ENCODE measurements at regions not wholly inside any gene's neighbourhood (a gene's known extent, or its start where the extent isn't known, plus 50 kb on each side); places are given as distances from the start of the nearest gene placed in this dataset.

DNA sequence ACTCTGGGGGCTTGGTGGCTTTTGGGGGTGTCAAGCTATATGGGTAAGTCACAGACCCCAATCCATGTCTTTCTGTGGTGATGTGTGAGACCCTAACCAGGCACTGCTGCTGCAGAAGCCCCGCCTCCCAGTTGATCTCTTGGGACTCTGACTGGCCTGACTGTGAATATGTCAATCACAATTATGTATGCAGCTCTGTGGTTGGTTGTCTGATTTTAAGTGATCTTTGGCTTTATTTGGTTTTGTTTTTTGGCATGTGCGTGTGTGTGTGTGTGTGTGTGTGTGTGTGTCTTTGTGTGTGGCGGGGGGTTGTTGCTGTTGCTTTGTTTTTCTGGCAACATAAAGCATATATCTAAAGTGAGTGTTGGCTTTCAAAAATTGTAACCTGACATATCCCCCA lies 78.5 kb upstream of the GLS start:
- no peak for DNase-seq
- H3K36me3 ChIP-seq, result no peaks in the 10 kb centered on the region
- intact Hi-C loops (cut with DNase I), result no loop called here
- no peaks in the 10 kb centered on the region for H3K27me3 ChIP-seq
- no peak for TF ChIP-seq CTCF (IDR thresholded peaks at IDR 0.05)
- H3K4me1 ChIP-seq, result no peaks in the 10 kb centered on the region
- H3K9me3 ChIP-seq, result no peaks in the 10 kb centered on the region
- no peak overlapping the region for H3K27ac ChIP-seq
- H3K4me3 ChIP-seq, result no peak overlapping the region
- no peak for ATAC-seq

DNA sequence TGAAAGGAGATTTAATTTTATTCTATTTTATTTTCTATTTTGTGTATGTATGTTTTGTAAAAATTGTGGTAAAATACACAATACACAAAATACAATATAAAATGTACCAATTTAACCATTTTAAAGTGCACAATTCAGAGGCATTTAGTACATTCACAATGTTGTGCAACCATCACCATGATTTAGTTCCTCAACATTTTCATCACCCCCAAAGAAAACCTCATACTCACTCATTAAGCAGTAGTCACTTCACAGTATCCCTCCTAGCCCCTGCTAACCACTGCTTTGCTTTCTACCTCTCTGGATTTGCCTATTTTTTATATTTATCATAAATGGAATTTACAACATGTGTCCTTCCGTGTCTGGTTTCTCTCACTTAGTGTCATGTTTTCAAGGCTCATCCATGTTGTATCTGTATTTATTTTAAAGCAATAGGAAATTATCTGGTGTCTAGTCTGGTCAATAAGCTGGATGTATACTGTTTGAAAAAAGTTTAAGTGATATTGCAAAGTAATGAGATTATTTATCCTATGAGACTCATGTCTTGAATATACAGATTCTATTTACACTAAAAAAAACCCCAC lies 77.9 kb upstream of the GLS start:
- no peak for DNase-seq
- TF ChIP-seq CTCF (IDR thresholded peaks at IDR 0.05), result no peak
- Histone ChIP-seq H3K27ac (no peak overlapping the region), H3K9me3 (no peaks in the 10 kb centered on the region), H3K4me1 (no peaks in the 10 kb centered on the region), H3K4me3 (no peak overlapping the region), H3K27me3 (no peaks in the 10 kb centered on the region), H3K36me3 (no peaks in the 10 kb centered on the region)
- intact Hi-C loops (cut with DNase I), result no loop called here
- ATAC-seq, result no peak

- Histone ChIP-seq H3K4me3 (no peak overlapping the region), H3K27me3 (no peaks in the 10 kb centered on the region), H3K36me3 (no peaks in the 10 kb centered on the region), H3K9me3 (no peaks in the 10 kb centered on the region), H3K4me1 (no peaks in the 10 kb centered on the region), H3K27ac (no peak overlapping the region)
- DNase-seq (peak in 1 of 4 donors; percentile 36), ATAC-seq (peak; percentile 49)
- intact Hi-C loops (cut with DNase I), result no loop called here
- peak; percentile 46 to 60 for TF ChIP-seq CTCF (IDR thresholded peaks at IDR 0.05)
Observed at GRCh38 chr2:190804182-190804795, 76.3 kb upstream of the GLS start.

DNA sequence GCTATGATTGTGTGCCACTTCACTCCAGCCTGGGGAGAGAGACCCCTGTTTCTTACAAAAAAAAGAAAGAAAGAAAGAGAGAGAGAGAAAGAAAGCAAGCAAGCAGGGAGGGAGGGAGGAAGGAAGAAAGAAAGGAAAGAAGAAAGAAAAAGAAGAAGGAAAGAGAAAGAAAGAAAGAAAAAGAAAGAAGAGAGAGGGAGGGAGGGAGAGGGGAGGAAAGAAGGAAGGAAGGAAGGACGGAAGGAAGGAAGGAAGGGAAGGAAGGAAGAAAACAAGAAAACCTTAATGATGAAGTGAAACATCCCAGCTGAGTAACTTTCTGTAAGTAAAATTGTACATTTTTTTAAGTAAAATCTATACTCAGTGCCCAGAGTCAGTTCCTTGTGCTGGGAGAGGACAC lies 75.5 kb upstream of the GLS start:
- no peaks in the 10 kb centered on the region for H3K9me3 ChIP-seq
- no peaks in the 10 kb centered on the region for H3K36me3 ChIP-seq
- intact Hi-C loops (cut with DNase I), result no loop called here
- DNase-seq (no peak), ATAC-seq (no peak)
- TF ChIP-seq CTCF (IDR thresholded peaks at IDR 0.05), result no peak
- H3K4me3 ChIP-seq, result no peak overlapping the region
- H3K4me1 ChIP-seq, result no peaks in the 10 kb centered on the region
- H3K27ac ChIP-seq, result no peak overlapping the region
- H3K27me3 ChIP-seq, result no peaks in the 10 kb centered on the region

- Histone ChIP-seq H3K27me3 (no peaks in the 10 kb centered on the region), H3K27ac (no peak overlapping the region), H3K36me3 (no peaks in the 10 kb centered on the region), H3K4me3 (no peak overlapping the region), H3K4me1 (no peaks in the 10 kb centered on the region), H3K9me3 (no peaks in the 10 kb centered on the region)
- DNase-seq, result no peak
- no peak for TF ChIP-seq CTCF (IDR thresholded peaks at IDR 0.05)
- no peak for ATAC-seq
- intact Hi-C loops (cut with DNase I), result no loop called here
Observed at GRCh38 chr2:190805843-190806242, 74.8 kb upstream of the GLS start.

All from left lung (tissue), 4 donors.